ENCODE measurements at regions not wholly inside any gene's neighbourhood (a gene's known extent, or its start where the extent isn't known, plus 50 kb on each side); places are given as distances from the start of the nearest gene placed in this dataset.

- TF ChIP-seq EZH2 (IDR thresholded peaks at IDR 0.05; ENCODE audit: low read depth, unreplicated experiment) (no peak), NANOG (IDR thresholded peaks at IDR 0.05; ENCODE audit: borderline replicate concordance) (no peak), CREB1 (CRISPR knock-in tag; IDR thresholded peaks at IDR 0.05; ENCODE audit: low read depth) (no peak), ZNF331 (CRISPR knock-in tag; IDR thresholded peaks at IDR 0.05; ENCODE audit: low read depth) (no peak), EZH2phosphoT487 (IDR thresholded peaks at IDR 0.05; ENCODE audit: unreplicated experiment) (no peak), REST (IDR thresholded peaks at IDR 0.05; ENCODE audit: unreplicated experiment) (no peak), POLR2AphosphoS5 (IDR thresholded peaks at IDR 0.05; ENCODE audit: low read depth) (no peak), STAT1 (IDR thresholded peaks at IDR 0.05; ENCODE audit: unreplicated experiment) (no peak), CTCF (conservative IDR thresholded peaks at IDR 0.05; ENCODE audit: low read depth in 2 of 2) (no peak)
- TF ChIP-seq, protein P1, sequence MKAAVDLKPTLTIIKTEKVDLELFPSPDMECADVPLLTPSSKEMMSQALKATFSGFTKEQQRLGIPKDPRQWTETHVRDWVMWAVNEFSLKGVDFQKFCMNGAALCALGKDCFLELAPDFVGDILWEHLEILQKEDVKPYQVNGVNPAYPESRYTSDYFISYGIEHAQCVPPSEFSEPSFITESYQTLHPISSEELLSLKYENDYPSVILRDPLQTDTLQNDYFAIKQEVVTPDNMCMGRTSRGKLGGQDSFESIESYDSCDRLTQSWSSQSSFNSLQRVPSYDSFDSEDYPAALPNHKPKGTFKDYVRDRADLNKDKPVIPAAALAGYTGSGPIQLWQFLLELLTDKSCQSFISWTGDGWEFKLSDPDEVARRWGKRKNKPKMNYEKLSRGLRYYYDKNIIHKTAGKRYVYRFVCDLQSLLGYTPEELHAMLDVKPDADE (IDR thresholded peaks at IDR 0.05): no peak
Measured at GRCh38 chr18:73147590-73147989, 279.8 kb upstream of the NETO1 start (continued).

- Mint-ChIP-seq H3K4me1 (no peaks in the 10 kb centered on the region), H3K27ac (no peak overlapping the region), H3K36me3 (ENCODE audit: low read depth) (no peaks in the 10 kb centered on the region), H3K4me3 (no peak overlapping the region), H3K27me3 (ENCODE audit: insufficient read depth, low read depth, poor library complexity) (no peaks in the 10 kb centered on the region), H3K9me3 (no peaks in the 10 kb centered on the region; the same call in 2 of the 3 replicates)
- Histone ChIP-seq H3K4me1 (ENCODE audit: insufficient read depth) (no peaks in the 10 kb centered on the region), H3K27ac (ENCODE audit: low read depth) (no peak overlapping the region), H3K36me3 (ENCODE audit: insufficient read depth) (no peaks in the 10 kb centered on the region), H3K79me2 (replicated peaks; ENCODE audit: insufficient read depth) (no peaks in the 10 kb centered on the region), H2AFZ (no peak overlapping the region), H3K9me2 (ENCODE audit: insufficient read depth) (no peaks in the 10 kb centered on the region), H3F3A (replicated peaks; ENCODE audit: low read depth) (no peaks in the 10 kb centered on the region), H3K4me2 (no peak overlapping the region), H3K4me3 (no peak overlapping the region), H4K20me1 (replicated peaks; ENCODE audit: insufficient read depth) (no peaks in the 10 kb centered on the region), H3K27me3 (ENCODE audit: insufficient read depth) (no peaks in the 10 kb centered on the region)
- DNase-seq (ENCODE audit: low spot score): no peak
- ATAC-seq: no peak
- TF ChIP-seq ZNF462 (CRISPR knock-in tag; IDR thresholded peaks at IDR 0.05) (no peak), EZH2 (IDR thresholded peaks at IDR 0.05; ENCODE audit: low read depth, unreplicated experiment) (no peak)
Measured at GRCh38 chr18:73144030-73144429, 276.2 kb upstream of the NETO1 start.

All from GM23338 (cell line).